22Rv1 (cell line): ENCODE measurements at regions not wholly inside any gene's neighbourhood (a gene's known extent, or its start where the extent isn't known, plus 50 kb on each side); places are given as distances from the start of the nearest gene placed in this dataset.

Source experiments
- CTCF ChIP-seq: fragments of 450-650 bp; IDR thresholded peaks from 2 replicates; pipeline ENCODE4 v1.5.1; 2017; ENCODE audit warnings: mild to moderate bottlenecking
- ZFX ChIP-seq: fragments of 450-650 bp; IDR thresholded peaks from 2 replicates; pipeline ENCODE4 v1.6.1; 2017; ENCODE audit warnings: antibody characterized with exemption, borderline replicate concordance

GRCh38 chr11:97996762-97997161 is 1024.0 kb upstream of the CNTN5 start:
- TF ChIP-seq CTCF: no peak
- TF ChIP-seq ZFX: no peak
